GM20431 (cell line): ENCODE measurements at regions not wholly inside any gene's neighbourhood (a gene's known extent, or its start where the extent isn't known, plus 50 kb on each side); places are given as distances from the start of the nearest gene placed in this dataset.

Source experiments
- in situ Hi-C: fragments of 300-500 bp; cut with MseI, MboI; formaldehyde crosslinking; loops from one replicate; pipeline ENCODE4 v1.15.0; 2020; ENCODE audit warnings: low sequenced_read_pairs; ENCODE audit not compliant: unreplicated experiment

- in situ Hi-C loops, result no loop called here
Observed at GRCh38 chr2:147255812-147256211, 589.0 kb upstream of the ACVR2A start.

GRCh38 chr2:147250652-147251356 lies 594.0 kb upstream of the ACVR2A start:
- in situ Hi-C loops, result no loop called here

DNA sequence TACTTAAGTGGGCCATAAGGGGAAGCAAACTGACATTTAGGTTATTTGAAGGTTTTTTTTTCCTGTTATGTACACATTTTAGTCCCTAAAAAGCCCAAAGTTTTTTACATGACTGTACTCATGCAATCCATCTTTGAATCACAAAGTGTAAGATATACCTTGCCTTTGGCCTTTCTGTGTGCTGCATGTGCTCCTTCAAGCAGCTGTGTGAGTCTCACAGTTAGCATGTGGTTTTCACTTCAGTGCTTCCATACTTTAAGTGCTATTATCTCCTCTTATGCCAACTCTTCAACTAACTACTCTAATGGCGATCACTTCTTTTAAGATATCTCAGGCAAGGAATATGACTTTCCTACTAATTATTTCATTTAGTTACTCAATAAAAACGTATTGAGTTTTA lies 597.1 kb upstream of the ACVR2A start:
- in situ Hi-C loops, result no loop called here

GRCh38 chr2:147242445-147242844 lies 602.4 kb upstream of the ACVR2A start:
- in situ Hi-C loops, result no loop called here

- in situ Hi-C loops, result no loop called here
Observed at GRCh38 chr2:147236601-147237000, 608.2 kb upstream of the ACVR2A start.

DNA sequence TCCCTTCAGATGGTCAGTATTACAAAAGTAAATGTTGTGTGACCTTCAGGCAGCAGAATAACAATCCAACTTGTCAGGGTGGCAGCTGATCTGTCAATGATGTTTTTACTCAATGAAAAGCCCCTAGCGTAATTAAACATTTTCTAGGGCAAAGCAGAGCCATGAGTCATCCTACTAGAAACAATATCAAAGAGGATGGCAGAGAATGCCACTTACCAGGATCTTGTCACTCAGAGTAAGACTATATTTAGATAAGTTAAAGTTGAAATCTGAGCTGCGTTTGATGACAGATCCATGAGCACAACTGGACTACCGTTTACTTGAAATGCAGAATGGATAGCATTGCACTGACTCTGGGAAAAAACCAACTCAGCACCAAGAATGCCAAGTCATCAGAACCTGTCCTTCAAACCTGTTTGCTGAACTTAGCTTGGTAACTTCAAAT lies 612.6 kb upstream of the ACVR2A start:
- in situ Hi-C loops, result no loop called here

DNA sequence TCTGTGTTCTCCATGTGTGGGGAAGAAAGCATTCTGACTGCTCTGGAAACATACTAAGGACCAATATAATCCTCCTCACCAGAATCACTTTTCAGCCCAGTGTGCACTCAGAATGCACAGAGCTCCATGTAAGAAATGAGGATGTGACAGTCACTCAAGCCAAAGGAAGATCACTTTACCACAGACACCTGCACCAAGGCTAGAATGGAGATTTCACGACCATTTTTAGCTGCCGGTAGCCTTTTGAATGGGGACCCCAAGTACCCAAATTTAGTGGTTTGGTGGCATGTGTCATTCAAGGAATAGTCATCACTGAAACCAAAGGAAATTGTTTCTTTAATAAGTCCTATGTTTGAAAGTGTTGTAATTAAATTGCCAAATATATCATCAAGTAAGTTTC lies 613.2 kb upstream of the ACVR2A start:
- in situ Hi-C loops, result no loop called here

GRCh38 chr2:147231081-147231480 lies 613.7 kb upstream of the ACVR2A start:
- in situ Hi-C loops, result no loop called here

DNA sequence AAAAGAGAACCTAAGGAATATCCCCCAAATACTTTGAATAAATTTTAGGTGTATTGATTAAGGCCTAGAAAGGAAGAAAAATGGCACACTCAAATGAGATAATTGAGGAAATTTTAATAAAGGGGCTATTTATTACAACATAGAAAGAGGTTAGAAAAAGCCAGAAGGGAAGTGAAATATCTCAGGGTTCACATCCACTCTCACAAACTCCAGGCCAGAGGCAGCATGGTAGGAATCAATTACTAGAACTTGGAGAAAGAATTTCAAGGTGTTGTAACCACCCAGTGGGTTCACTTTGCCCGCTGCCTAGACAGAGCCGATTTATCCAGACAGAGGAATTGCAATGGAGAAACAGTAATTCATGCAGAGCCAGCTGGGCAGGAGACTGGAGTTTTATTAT lies 617.5 kb upstream of the ACVR2A start:
- in situ Hi-C loops, result no loop called here

- in situ Hi-C loops, result no loop called here
Observed at GRCh38 chr2:147224070-147224469, 620.8 kb upstream of the ACVR2A start.

- in situ Hi-C loops, result no loop called here
Observed at GRCh38 chr2:147223553-147224060, 621.2 kb upstream of the ACVR2A start.

GRCh38 chr2:147223119-147223518 lies 621.7 kb upstream of the ACVR2A start:
- in situ Hi-C loops, result no loop called here

DNA sequence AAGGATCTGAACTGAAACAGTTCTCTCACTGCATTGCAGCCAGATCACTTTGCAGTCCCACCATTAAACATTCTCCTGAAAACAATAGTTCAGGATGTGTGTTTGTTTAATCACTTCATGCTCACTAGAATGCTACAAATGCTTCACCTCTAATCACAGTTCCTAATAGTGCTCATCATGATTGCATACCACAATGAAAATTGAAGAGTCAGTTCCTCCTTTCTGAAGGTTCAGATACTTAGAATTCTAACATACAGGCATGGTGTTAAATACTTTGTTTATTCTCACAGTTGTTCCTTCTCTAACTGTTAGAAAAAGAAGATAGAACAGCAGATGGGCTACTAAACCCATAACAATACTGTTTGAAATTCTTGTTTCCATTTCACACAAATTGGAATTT lies 622.3 kb upstream of the ACVR2A start:
- in situ Hi-C loops, result no loop called here

GRCh38 chr2:147214914-147215313 lies 629.9 kb upstream of the ACVR2A start:
- in situ Hi-C loops, result no loop called here

- in situ Hi-C loops, result no loop called here
Observed at GRCh38 chr2:147211484-147211883, 633.3 kb upstream of the ACVR2A start.

- in situ Hi-C loops, result no loop called here
Observed at GRCh38 chr2:147204102-147204501, 640.7 kb upstream of the ACVR2A start.

DNA sequence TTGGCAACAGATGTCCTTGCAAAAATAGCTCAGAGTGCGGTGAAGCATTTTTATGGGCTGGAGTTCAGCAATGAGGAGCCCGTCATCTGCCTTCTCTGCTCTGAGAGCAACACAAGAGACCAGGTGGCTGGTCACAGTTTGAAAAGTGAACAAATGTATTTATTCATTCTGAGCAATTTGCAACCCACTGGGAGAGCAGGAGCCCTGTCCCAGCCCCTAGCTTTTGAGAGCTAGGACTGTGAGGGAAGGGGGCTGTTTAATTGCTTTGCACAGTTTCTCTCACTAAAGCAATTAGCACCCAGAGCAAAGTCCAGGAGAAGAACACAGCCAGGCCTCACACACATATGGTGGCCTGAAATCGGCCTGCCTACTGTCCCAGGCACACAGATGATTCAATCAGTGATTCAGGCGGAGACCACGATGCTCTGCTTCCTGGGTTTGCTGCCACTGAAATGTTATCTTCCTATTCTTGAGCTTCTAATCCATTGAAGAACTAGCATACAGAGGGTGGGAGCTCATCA lies 646.1 kb upstream of the ACVR2A start:
- in situ Hi-C loops, result no loop called here

DNA sequence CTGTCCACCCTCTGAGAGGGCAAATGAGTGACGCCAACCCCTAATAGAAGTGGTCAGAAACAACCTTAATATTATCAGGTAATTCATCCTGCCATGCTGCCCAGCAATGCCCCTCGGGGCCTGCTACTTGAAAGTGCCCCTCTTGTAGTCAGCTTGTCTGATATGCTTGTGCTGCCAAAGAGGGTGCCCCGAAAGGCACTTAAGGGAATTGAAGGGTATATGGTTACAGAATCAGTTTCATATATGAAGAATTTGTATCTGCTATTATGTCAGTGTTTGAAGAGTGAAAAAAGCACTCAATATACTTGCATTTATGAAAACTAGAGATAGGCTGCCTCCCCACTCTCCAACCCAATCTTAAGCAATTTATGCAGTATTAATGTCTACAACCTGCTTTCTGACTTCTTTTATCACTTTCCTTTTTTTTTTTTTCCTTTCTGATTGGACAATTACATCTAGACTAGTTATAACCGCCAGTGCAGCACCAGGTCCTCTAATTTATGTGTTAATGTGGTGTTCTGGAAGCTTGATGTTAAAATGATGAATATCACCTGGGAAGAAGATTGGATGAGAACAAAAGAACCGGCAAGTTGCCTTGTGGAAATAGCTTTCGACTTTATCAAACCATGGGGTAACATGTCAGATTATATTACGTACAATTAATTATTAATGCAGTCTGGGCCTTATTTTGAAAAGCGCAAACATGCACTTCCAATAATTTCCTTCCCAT lies 646.9 kb upstream of the ACVR2A start:
- in situ Hi-C loops, result no loop called here

- in situ Hi-C loops, result no loop called here
Observed at GRCh38 chr2:147182260-147182659, 662.6 kb upstream of the ACVR2A start.

DNA sequence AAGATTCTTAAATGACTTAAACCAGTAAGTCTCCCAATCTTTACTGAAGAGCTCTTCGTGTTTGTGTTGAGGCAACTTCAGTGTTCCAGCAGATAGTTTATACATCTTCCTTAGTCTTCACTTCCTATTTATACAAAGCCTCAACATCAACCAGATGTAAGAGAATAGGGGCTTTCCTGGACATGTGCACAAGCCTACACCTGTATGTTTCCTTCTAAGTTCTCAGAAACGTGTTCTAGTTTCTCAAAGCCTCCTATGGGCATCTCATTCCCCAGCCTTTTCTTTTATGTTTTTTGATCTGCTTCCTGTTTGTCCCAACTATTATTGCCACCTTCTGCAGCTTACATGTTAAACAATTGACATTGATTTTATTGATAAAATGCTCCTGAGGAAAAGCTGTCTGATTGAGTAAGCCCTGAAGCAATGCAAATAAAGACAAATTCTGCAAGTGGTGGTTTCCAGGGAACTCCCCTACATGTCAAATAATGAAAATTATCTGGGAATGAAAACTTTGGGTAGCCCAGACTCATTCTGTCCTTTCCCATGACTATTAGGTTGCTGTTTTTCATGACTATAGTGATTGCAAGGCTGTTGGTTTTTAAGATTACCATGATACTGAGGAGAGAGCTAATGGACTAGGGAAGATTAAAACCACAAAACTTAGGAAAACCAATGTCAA lies 663.3 kb upstream of the ACVR2A start:
- in situ Hi-C loops, result no loop called here
